ENCODE measurements at regions not wholly inside any gene's neighbourhood (a gene's known extent, or its start where the extent isn't known, plus 50 kb on each side); places are given as distances from the start of the nearest gene placed in this dataset.
"Not testable (repeated sequence)": the region's sequence is repeated elsewhere in the genome, so short reads cannot be mapped to it uniquely, and the experiment has no call there.

- not testable (repeated sequence) for H3K4me3 Mint-ChIP-seq; H3K27ac Mint-ChIP-seq; H3K36me3 Mint-ChIP-seq (ENCODE audit: low read depth); DNase-seq; H3K27me3 Mint-ChIP-seq
- peaks cover 12% of the 10 kb centered on the region for H3K9me3 Mint-ChIP-seq
- peaks cover 44% of the 10 kb centered on the region for H3K4me1 Mint-ChIP-seq (ENCODE audit: low read depth)
Measured at GRCh38 chr12:68484578-68484977, 126.1 kb upstream of the RAP1B start.

- not testable (repeated sequence) for H3K9me3 Mint-ChIP-seq; H3K27ac Mint-ChIP-seq; H3K4me3 Mint-ChIP-seq; H3K27me3 Mint-ChIP-seq; H3K36me3 Mint-ChIP-seq (ENCODE audit: low read depth); DNase-seq
- peaks cover 38% of the 10 kb centered on the region for H3K4me1 Mint-ChIP-seq (ENCODE audit: low read depth)
Measured at GRCh38 chr12:68486449-68486848, 124.2 kb upstream of the RAP1B start.

DNA sequence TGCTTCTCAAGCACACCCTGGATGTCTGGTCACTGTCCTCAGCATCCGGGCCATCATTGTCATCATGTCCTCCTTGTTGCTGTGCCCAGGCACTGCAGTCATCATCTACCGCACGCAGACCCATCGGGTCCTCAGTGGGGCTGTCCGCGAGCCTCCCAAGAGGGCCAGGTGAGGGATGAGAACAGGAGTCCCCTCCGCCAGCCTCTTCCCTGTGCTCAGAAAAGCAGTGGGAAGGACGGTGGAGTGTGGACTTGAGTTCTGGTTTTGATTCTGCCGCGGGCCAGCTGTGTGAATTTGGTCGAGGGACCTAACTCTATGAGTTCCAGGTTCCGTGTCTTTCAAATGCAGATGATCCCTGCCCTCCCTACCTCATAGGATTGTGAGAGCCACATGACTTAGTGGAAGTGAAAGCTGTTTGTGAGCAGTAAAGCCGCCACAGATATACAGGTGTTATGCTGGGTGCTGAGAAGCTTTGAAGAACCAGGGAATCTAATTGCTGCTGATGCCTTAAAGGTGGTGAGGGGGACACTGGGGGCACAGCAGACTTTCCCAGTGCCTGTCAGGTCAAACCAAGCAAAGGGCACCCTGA lies 122.9 kb upstream of the RAP1B start:
- no peaks in the 10 kb centered on the region for H3K27me3 Mint-ChIP-seq
- no peak for DNase-seq
- H3K9me3 Mint-ChIP-seq, result no peaks in the 10 kb centered on the region
- peaks cover 28% of the 10 kb centered on the region for H3K4me1 Mint-ChIP-seq (ENCODE audit: low read depth)
- H3K27ac Mint-ChIP-seq, result no peak overlapping the region
- no peak overlapping the region for H3K4me3 Mint-ChIP-seq
- H3K36me3 Mint-ChIP-seq (ENCODE audit: low read depth), result no peaks in the 10 kb centered on the region

GRCh38 chr12:68489273-68489672 lies 121.4 kb upstream of the RAP1B start:
- H3K4me3 Mint-ChIP-seq, result no peak overlapping the region
- no peak for DNase-seq
- H3K27ac Mint-ChIP-seq, result no peak overlapping the region
- peaks cover 15% of the 10 kb centered on the region for H3K4me1 Mint-ChIP-seq (ENCODE audit: low read depth)
- no peaks in the 10 kb centered on the region for H3K9me3 Mint-ChIP-seq
- no peaks in the 10 kb centered on the region for H3K27me3 Mint-ChIP-seq
- no peaks in the 10 kb centered on the region for H3K36me3 Mint-ChIP-seq (ENCODE audit: low read depth)

DNA sequence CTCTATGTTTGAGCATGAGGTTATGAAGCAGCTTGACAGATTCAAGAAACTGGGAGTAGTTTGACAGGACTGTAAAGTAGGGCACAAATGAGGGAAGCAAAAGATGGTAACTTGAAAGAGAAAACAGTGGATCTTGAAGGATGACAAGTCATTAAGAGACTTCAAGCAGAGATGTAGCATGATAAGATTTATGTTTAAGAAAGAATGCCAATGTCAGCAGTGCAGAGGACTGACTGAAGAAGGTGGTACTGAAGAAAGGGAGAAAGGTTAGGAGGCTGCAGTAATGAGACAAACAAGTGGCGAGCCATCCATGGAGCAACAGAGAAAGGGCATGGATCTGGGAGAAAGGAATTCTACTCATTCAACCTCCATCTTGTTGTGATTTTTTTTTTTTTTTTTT lies 120.2 kb upstream of the RAP1B start:
- no peaks in the 10 kb centered on the region for H3K9me3 Mint-ChIP-seq
- H3K4me1 Mint-ChIP-seq (ENCODE audit: low read depth), result peaks cover 18% of the 10 kb centered on the region
- H3K4me3 Mint-ChIP-seq, result no peak overlapping the region
- H3K27me3 Mint-ChIP-seq, result no peaks in the 10 kb centered on the region
- DNase-seq, result no peak
- H3K36me3 Mint-ChIP-seq (ENCODE audit: low read depth), result no peaks in the 10 kb centered on the region
- H3K27ac Mint-ChIP-seq, result no peak overlapping the region

GRCh38 chr12:68491204-68491960 lies 119.3 kb upstream of the RAP1B start:
- no peak for DNase-seq
- Mint-ChIP-seq H3K36me3 (ENCODE audit: low read depth) (no peaks in the 10 kb centered on the region), H3K4me1 (ENCODE audit: low read depth) (peaks cover 25% of the 10 kb centered on the region), H3K27ac (no peak overlapping the region), H3K27me3 (no peaks in the 10 kb centered on the region), H3K4me3 (no peak overlapping the region), H3K9me3 (no peaks in the 10 kb centered on the region)

DNA sequence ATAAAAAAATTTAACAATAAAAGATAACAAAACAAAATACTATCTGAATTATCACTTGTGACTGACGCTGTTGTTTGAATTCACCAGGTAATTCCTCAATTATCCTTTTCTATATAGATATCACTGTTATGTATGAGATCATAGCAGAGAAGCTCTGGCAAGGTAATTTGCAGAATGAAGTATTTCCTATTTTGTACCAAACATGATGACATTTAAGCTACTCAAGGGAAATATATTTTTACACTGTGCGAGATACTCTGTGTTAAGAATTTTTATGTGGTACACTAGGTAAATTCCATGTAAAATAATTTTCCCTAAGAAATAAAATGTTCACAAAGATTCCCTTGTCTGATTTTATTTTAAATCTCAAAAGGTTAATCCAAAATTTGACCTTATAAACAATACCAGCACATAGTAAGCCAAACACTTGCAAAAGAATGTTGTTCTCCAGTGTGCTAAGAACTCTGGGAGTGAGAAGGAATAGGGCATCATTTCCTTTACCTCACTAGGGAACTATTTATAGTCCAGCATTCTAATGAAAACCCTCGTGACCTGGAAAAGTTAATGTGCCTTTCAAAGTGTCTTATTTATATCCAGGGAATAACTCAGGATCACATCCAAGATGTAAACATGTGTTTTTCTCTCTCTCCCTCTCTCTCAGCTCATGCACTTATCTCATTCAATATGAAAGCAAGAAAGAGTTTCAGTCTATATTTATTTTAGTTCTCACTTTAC lies 115.2 kb upstream of the RAP1B start:
- Mint-ChIP-seq H3K27ac (no peak overlapping the region), H3K4me1 (ENCODE audit: low read depth) (peaks cover 47% of the 10 kb centered on the region), H3K27me3 (no peaks in the 10 kb centered on the region), H3K36me3 (ENCODE audit: low read depth) (no peaks in the 10 kb centered on the region), H3K4me3 (no peak overlapping the region), H3K9me3 (no peaks in the 10 kb centered on the region)
- DNase-seq, result no peak

DNA sequence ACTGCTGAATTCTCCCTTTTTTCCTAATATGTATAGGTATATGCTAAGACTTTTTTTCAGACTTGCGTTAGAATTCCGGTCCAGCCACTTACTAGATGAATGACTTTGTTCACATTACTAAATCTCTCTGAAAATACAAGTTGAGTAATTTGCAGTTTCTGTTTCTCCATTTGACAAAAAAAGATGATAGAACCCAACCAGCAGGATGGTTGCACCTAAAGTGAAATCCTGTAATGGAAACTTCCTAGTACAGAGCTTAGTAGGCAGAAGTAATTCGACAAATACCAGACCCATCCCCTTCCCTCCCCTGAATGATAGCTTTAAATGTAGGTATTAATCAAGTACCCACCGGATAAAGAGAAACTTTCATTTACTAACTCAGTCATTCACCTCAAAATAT lies 113.6 kb upstream of the RAP1B start:
- no peak for DNase-seq
- Mint-ChIP-seq H3K27me3 (no peaks in the 10 kb centered on the region), H3K4me1 (ENCODE audit: low read depth) (peaks cover 38% of the 10 kb centered on the region), H3K9me3 (no peaks in the 10 kb centered on the region), H3K36me3 (ENCODE audit: low read depth) (no peaks in the 10 kb centered on the region), H3K4me3 (peak overlapping the region; percentile 53), H3K27ac (peak overlapping the region; percentile 94)

- H3K4me3 Mint-ChIP-seq, result peak overlapping the region; percentile 53
- H3K4me1 Mint-ChIP-seq (ENCODE audit: low read depth), result peaks cover 38% of the 10 kb centered on the region
- no peak for DNase-seq
- no peaks in the 10 kb centered on the region for H3K9me3 Mint-ChIP-seq
- H3K36me3 Mint-ChIP-seq (ENCODE audit: low read depth), result no peaks in the 10 kb centered on the region
- H3K27me3 Mint-ChIP-seq, result no peaks in the 10 kb centered on the region
- peak overlapping the region; percentile 94 for H3K27ac Mint-ChIP-seq
Measured at GRCh38 chr12:68497702-68498101, 113.0 kb upstream of the RAP1B start.

DNA sequence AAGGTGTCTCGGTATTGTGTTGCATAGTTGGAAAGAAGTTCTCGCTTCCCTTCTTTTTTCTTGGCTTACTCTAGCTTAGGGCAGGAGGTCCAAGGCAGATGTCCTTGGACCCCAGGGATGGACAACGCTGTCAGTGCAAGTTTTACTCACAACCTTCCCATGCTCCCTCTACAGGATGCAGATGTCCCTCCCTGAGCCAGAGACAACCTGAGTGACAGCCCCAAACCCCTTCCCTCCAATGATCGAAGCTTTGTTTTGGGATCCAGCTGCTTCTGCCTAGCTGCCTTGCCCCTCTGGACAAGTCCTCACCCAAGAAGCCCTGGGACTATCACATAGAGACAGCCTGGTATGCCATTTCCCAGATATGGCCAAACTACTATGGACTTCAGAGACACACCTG lies 112.0 kb upstream of the RAP1B start:
- H3K4me3 Mint-ChIP-seq, result no peak overlapping the region
- peak overlapping the region; percentile 61 for H3K27ac Mint-ChIP-seq
- no peak for DNase-seq
- peaks cover 37% of the 10 kb centered on the region for H3K4me1 Mint-ChIP-seq (ENCODE audit: low read depth)
- no peaks in the 10 kb centered on the region for H3K9me3 Mint-ChIP-seq
- no peaks in the 10 kb centered on the region for H3K27me3 Mint-ChIP-seq
- H3K36me3 Mint-ChIP-seq (ENCODE audit: low read depth), result no peaks in the 10 kb centered on the region

DNA sequence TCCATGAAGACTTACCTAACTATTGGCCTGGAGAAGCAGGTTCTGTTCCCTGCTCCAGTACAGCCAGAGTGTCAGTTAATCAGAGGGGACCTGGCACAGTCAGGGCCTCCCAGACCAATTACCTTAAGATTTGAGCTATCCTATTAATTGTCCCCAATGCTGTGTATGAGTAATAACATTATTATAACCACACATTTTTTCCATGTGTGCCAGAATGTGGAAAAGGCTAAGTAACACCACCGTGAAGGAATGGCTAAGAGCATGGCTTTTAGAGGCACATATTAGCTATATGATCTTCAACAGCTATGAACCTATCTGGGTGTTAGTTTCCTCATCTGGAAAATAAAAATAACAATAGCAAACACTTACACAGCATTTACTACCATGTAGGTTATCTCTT lies 111.1 kb upstream of the RAP1B start:
- DNase-seq, result no peak
- no peaks in the 10 kb centered on the region for H3K36me3 Mint-ChIP-seq (ENCODE audit: low read depth)
- no peaks in the 10 kb centered on the region for H3K27me3 Mint-ChIP-seq
- H3K4me1 Mint-ChIP-seq (ENCODE audit: low read depth), result peaks cover 37% of the 10 kb centered on the region
- H3K27ac Mint-ChIP-seq, result no peak overlapping the region
- H3K4me3 Mint-ChIP-seq, result no peak overlapping the region
- no peaks in the 10 kb centered on the region for H3K9me3 Mint-ChIP-seq

- Mint-ChIP-seq H3K27me3 (no peaks in the 10 kb centered on the region), H3K27ac (no peak overlapping the region), H3K9me3 (no peaks in the 10 kb centered on the region), H3K4me1 (ENCODE audit: low read depth) (peaks cover 30% of the 10 kb centered on the region), H3K36me3 (ENCODE audit: low read depth) (no peaks in the 10 kb centered on the region), H3K4me3 (no peak overlapping the region)
- no peak for DNase-seq
Measured at GRCh38 chr12:68501226-68501625, 109.5 kb upstream of the RAP1B start.

DNA sequence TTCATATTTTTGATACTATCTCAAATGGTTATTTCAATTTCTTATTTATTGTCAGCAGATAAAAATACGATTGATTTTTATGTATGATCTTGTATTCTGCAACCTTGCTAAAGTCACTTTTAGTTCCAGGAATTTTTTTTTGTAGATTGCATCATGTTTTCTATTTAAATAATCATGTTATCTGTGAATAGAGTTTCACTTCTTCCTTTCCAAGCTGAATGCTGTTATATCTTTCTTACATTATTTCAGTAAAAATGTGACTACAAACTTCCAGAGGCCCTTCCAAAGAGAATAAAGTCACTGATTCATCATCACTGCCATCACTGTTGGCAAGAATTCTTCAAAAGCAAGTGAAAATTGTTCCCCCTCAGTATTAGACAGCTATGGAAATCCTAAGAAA lies 104.7 kb upstream of the RAP1B start:
- H3K4me1 Mint-ChIP-seq (ENCODE audit: low read depth), result peaks cover 8% of the 10 kb centered on the region
- H3K27ac Mint-ChIP-seq, result no peak overlapping the region
- no peak overlapping the region for H3K4me3 Mint-ChIP-seq
- H3K27me3 Mint-ChIP-seq, result no peaks in the 10 kb centered on the region
- no peaks in the 10 kb centered on the region for H3K9me3 Mint-ChIP-seq
- H3K36me3 Mint-ChIP-seq (ENCODE audit: low read depth), result no peaks in the 10 kb centered on the region
- DNase-seq, result no peak

GRCh38 chr12:68506619-68507018 lies 104.1 kb upstream of the RAP1B start:
- Mint-ChIP-seq H3K4me1 (ENCODE audit: low read depth) (peaks cover 8% of the 10 kb centered on the region), H3K27ac (no peak overlapping the region), H3K27me3 (no peaks in the 10 kb centered on the region), H3K4me3 (no peak overlapping the region), H3K36me3 (ENCODE audit: low read depth) (no peaks in the 10 kb centered on the region), H3K9me3 (no peaks in the 10 kb centered on the region)
- DNase-seq, result no peak

- no peak for DNase-seq
- Mint-ChIP-seq H3K4me3 (no peak overlapping the region), H3K4me1 (ENCODE audit: low read depth) (peaks cover 8% of the 10 kb centered on the region), H3K36me3 (ENCODE audit: low read depth) (no peaks in the 10 kb centered on the region), H3K27ac (no peak overlapping the region), H3K27me3 (no peaks in the 10 kb centered on the region), H3K9me3 (peaks cover under 1% of the 10 kb centered on the region)
Measured at GRCh38 chr12:68507657-68508056, 103.0 kb upstream of the RAP1B start.

All from activated T-cell treated with anti-CD3 and anti-CD28 coated beads, Interleukin-2, amount 50 U/mL, for 24 hours (primary cell).